ENCODE measurements at regions not wholly inside any gene's neighbourhood (a gene's known extent, or its start where the extent isn't known, plus 50 kb on each side); places are given as distances from the start of the nearest gene placed in this dataset.

- H3K27me3 ChIP-seq (ENCODE audit: control insufficient read depth in 4 of 4, insufficient read depth in 4 of 4, low read length in 3 of 4) = no peaks in the 10 kb centered on the region
- no peak overlapping the region for H3K27ac ChIP-seq (ENCODE audit: low read depth in 1 of 2, low read length in 2 of 2)
- no peak for DNase-seq (ENCODE audit: low spot score)
- H3K4me3 ChIP-seq (ENCODE audit: low read depth in 1 of 3, low read length in 3 of 3) = no peak overlapping the region
- no peaks in the 10 kb centered on the region for H3K36me3 ChIP-seq (ENCODE audit: control insufficient read depth in 4 of 4, insufficient read depth in 3 of 4, low read depth in 1 of 4, low read length in 3 of 4)
- peaks cover 0 to 4% (median 0%) of the 10 kb centered on the region in 4 donors for H3K9me3 ChIP-seq (ENCODE audit: control insufficient read depth in 4 of 4, low read length in 3 of 4)
- H3K4me1 ChIP-seq (ENCODE audit: control insufficient read depth in 4 of 4, insufficient read depth in 4 of 4, low read length in 3 of 4) = no peaks in the 10 kb centered on the region
- H3K9ac ChIP-seq (ENCODE audit: low read depth in 1 of 2, low read length in 2 of 2) = no peak overlapping the region
- TF ChIP-seq HNF4G (IDR thresholded peaks at IDR 0.05) (no peak), SP1 (IDR thresholded peaks at IDR 0.05) (no peak), YY1 (IDR thresholded peaks at IDR 0.05) (no peak), HNF4A (conservative IDR thresholded peaks at IDR 0.05) (no peak), TAF1 (conservative IDR thresholded peaks at IDR 0.05) (no peak), RXRA (IDR thresholded peaks at IDR 0.05) (no peak), FOXA2 (IDR thresholded peaks at IDR 0.05) (no peak), JUND (IDR thresholded peaks at IDR 0.05) (no peak), RAD21 (IDR thresholded peaks at IDR 0.05) (no peak), ZBTB33 (IDR thresholded peaks at IDR 0.05) (no peak), MAX (IDR thresholded peaks at IDR 0.05) (no peak), REST (IDR thresholded peaks at IDR 0.05) (no peak)
Measured at GRCh38 chr6:22845467-22845866, 276.1 kb downstream of the HDGFL1 start.

GRCh38 chr6:22848121-22848520 lies 278.8 kb downstream of the HDGFL1 start:
- H3K9me3 ChIP-seq (ENCODE audit: control insufficient read depth in 4 of 4, low read length in 3 of 4) = peaks cover 0 to 4% (median 0%) of the 10 kb centered on the region in 4 donors
- no peaks in the 10 kb centered on the region for H3K36me3 ChIP-seq (ENCODE audit: control insufficient read depth in 4 of 4, insufficient read depth in 3 of 4, low read depth in 1 of 4, low read length in 3 of 4)
- no peak overlapping the region for H3K9ac ChIP-seq (ENCODE audit: low read depth in 1 of 2, low read length in 2 of 2)
- TF ChIP-seq GABPA (IDR thresholded peaks at IDR 0.05 in 1 of 2, conservative IDR thresholded peaks at IDR 0.05 in 1 of 2) (no peak), HNF4A (conservative IDR thresholded peaks at IDR 0.05) (no peak), JUND (IDR thresholded peaks at IDR 0.05) (no peak), RXRA (IDR thresholded peaks at IDR 0.05) (no peak), MAX (IDR thresholded peaks at IDR 0.05) (no peak), YY1 (IDR thresholded peaks at IDR 0.05) (no peak), NR2F2 (IDR thresholded peaks at IDR 0.05) (no peak), FOXA2 (IDR thresholded peaks at IDR 0.05) (no peak), CTCF (IDR thresholded peaks at IDR 0.05; ENCODE audit: low read depth, low read length, missing input control) (no peak), TAF1 (conservative IDR thresholded peaks at IDR 0.05) (no peak), EGR1 (IDR thresholded peaks at IDR 0.05; ENCODE audit: low read depth in 2 of 2) (no peak), RAD21 (IDR thresholded peaks at IDR 0.05) (no peak), SP1 (IDR thresholded peaks at IDR 0.05) (no peak), ATF3 (IDR thresholded peaks at IDR 0.05) (no peak), FOXA1 (IDR thresholded peaks at IDR 0.05) (no peak), HNF4G (IDR thresholded peaks at IDR 0.05) (no peak)
- DNase-seq (ENCODE audit: low spot score) = no peak
- no peak overlapping the region for H3K4me3 ChIP-seq (ENCODE audit: low read depth in 1 of 3, low read length in 3 of 3)
- 75% methylated on average over 2 of the region's 2 CpGs for WGBS
- peaks cover 0 to 2% (median 0%) of the 10 kb centered on the region in 4 donors for H3K27me3 ChIP-seq (ENCODE audit: control insufficient read depth in 4 of 4, insufficient read depth in 4 of 4, low read length in 3 of 4)
- no peak overlapping the region for H3K27ac ChIP-seq (ENCODE audit: low read depth in 1 of 2, low read length in 2 of 2)
- H3K4me1 ChIP-seq (ENCODE audit: control insufficient read depth in 4 of 4, insufficient read depth in 4 of 4, low read length in 3 of 4) = no peaks in the 10 kb centered on the region
